ENCODE measurements at regions not wholly inside any gene's neighbourhood (a gene's known extent, or its start where the extent isn't known, plus 50 kb on each side); places are given as distances from the start of the nearest gene placed in this dataset.

DNA sequence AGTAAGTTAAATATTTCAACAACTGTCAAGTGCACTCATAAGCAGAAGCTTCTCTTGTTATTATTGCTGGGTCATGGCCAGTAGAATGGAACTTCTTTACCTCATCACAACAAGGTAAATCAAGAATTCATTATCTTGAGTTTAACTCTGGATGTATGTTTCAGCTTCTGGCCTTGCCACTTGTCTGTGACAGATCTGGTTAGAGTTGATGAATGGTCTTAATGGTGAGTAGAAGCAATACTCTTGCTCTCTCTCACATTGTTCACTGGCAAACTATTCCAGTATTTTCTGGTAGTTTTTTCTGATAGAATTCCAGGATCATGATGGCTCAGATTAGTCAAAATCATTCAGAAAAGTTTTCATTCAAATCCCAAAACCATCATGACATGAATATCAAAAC, 51.3 kb upstream of the NR4A2 start:
- no peak for DNase-seq

DNA sequence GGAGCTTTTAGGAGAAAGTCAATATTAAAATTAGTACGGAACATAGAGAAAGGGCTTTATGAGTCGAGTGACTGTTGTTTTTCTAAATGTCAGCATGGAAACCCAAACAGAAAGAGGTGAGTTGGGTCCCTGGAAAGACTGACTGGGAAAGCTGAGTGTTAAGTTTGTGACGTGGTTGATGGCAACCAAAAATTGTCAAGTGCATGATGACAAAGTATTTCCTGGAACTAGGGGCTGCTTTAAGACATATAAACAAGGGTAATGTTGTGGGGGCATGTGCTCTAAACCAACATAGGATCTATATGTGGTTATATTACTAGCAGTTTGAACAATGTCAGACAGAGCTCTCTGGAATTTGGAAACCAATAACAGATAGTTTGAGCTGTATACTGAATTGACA, 50.9 kb upstream of the GPD2 start:
- DNase-seq: peak in 1 of 2 donors; percentile 7
